HG03439 (cell line): ENCODE measurements at regions not wholly inside any gene's neighbourhood (a gene's known extent, or its start where the extent isn't known, plus 50 kb on each side); places are given as distances from the start of the nearest gene placed in this dataset.
"Not testable (repeated sequence)": the region's sequence is repeated elsewhere in the genome, so short reads cannot be mapped to it uniquely, and the experiment has no call there.

ENCODE experiments used
- ATAC-seq: cut with Tn5 transposase; IDR thresholded peaks from one replicate; pipeline ENCODE4 v1.9.1; 2021; ENCODE audit warnings: mild to moderate bottlenecking, moderate library complexity; ENCODE audit not compliant: unreplicated experiment

GRCh38 chr16:65756163-65756562, 610.3 kb upstream of the CDH5 start:
- no peak for ATAC-seq

DNA sequence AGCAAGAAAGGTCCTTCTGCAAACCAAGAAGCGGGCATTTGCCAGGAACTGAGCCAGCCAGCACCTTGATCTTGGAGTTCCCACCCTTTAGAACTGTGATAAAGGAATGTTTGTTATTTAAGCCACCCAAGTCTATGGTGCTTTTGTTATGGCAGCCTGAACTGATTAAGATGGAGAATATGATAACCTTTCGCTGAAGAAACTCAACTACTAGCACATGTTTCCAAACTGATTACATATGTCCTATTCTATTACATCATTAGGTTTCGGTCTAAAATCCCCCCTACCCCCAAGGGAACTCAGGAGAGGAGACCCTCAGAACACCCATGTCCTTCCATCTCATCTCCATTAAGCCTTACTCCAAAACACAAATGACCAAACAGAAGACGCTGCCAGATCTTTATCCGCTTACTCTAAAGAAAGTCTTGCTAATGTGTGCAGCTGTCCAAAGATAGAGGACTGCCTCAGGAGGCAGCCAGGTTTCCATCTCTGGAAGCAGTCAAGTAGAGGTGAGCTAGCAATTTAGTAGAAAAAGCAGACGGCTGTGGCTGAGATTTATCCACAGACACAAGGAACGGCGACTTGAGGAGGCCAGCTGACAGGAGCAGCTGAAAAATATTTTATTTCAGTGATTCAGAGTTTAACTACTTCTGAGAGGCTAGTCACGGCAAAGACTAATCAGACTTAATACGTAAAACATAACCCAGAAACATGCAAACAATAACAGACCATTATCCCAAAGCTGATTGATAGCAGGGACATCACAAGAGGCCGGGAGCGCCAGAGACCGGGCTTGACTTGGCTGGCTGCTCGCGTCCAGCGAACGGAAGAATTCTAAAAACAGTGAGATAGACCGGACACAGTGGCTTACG, 611.4 kb upstream of the CDH5 start:
- no peak for ATAC-seq

- ATAC-seq, result no peak
These were observed 614.0 kb upstream of the CDH5 start for GRCh38 chr16:65752522-65752844.

DNA sequence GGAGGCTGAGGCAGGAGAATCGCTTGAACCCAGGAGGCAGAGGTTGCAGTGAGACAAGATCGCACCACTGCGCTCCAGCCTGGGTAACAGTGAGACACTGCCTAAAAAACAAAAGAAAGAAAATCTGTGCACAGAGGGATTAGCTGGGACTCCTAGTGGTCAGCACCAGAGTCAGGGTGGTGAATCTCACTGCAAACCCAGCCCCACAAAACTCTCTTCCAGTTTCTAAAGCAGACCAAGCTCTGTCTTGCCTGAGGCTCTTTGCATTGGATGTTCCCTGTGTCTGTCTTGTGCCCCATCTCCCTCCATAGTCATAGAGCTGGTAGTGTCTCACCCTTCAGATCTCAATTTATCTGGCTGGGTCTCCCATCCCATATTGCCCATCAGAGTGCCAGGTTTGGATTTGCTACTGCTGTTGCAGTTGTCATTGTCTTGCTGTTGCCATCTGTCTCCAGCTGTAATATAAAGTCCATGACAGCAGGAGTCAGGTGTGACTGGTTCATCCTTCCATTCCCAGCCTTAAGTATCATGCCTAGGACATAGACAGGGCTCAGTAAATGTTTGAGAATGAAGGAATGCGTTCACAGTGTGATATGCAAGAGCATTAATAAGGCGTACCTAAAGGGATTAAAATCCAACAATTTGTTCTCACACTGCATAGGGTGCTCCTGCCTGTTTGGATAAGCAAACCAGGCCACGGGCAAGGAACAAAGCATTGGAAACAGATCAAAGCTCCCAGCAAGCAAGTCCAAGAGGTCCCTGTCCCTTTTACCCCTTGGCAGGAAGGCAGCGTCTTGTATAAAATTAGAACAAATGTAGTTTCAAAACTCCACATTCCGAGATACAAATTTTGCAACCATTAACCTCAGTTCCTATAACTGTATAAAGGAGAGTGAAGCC, 614.6 kb upstream of the CDH5 start:
- ATAC-seq, result no peak

DNA sequence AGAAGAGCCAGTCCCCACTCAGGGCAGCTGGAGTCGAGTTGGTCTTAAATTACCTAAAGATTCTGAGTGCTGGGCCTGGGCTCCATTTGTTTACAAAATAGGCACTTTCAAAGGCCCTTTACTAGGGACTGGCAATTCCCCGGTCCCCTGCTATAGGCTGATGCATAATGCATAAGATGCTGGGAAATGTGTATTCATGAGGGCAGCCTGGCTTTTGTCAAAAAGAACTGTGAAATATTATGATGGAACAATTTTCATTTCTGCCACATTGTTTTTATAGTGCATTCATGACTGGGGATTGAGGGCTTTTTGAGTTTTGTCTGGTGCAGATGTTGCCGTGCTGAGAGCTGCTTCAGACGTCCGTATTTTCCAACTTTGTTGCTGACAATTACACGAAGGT, 617.0 kb upstream of the CDH5 start:
- no peak for ATAC-seq

- no peak for ATAC-seq
These were observed 619.5 kb upstream of the CDH5 start for GRCh38 chr16:65746941-65747340.

- ATAC-seq, result no peak
These were observed 621.2 kb upstream of the CDH5 start for GRCh38 chr16:65745201-65745708.

- no peak for ATAC-seq
These were observed 622.1 kb upstream of the CDH5 start for GRCh38 chr16:65744401-65744800.

GRCh38 chr16:65743558-65743957, 621.7 kb upstream of the CDH11 start:
- no peak for ATAC-seq

- ATAC-seq, result no peak
These were observed 618.8 kb upstream of the CDH11 start for GRCh38 chr16:65740711-65741110.

- ATAC-seq, result no peak
These were observed 617.7 kb upstream of the CDH11 start for GRCh38 chr16:65739518-65739917.

DNA sequence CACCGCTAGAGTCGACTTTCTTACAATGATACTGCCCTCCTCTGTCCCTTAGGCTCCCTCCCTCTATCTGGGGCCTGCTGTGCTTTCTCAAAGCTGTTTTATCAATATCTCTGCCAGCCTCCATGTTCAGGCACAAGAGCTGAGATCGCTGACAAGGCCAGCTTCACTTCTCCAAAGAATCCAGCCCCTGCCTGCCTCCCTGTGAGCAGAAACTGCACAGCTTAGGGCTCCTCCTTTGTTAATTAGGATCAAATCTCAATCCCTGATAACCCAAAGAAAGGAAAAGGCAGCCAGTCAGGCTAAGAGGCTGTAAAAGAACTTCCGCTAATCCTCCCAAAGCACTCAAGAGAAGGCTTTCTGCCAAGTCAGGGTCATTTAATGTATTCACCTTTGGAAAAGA, 616.0 kb upstream of the CDH11 start:
- no peak for ATAC-seq

DNA sequence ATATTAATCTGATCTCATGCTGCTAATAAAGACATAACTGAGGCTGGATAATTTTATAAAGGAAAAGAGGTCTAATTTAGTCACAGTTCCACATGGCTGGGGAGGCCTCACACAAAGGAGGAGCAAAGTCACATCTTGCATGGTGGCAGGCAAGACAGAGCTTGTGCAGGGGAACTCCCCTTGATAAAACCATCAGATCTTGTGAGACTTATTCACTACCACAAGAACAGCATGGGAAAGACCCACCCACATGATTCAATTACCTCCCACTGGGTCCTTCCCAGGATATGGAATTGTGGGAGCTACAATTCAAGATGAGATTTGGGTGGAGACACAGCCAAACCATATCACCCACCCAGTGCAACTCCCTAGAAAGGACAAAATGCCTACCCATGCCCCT, 613.8 kb upstream of the CDH11 start:
- ATAC-seq, result not testable (repeated sequence)

DNA sequence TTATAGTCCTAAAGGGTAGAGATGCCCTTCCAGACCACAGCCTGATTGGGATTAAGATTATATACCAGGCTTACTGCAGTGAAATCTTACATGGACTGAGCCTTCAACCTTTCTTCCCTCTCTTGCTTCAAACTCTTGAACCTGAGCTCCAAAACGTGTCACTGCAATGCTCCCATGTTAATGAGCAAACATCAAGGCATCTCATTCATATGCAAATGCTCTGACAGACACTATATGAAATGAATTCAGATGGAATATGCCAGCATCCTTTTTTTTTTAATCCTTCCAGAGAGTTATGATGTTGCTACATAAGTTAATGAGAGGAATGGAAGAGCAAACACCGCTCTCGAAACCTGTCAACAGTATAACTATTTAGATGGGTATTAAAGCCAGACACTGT, 611.9 kb upstream of the CDH11 start:
- ATAC-seq, result no peak

GRCh38 chr16:65731833-65732232, 610.0 kb upstream of the CDH11 start:
- no peak for ATAC-seq

DNA sequence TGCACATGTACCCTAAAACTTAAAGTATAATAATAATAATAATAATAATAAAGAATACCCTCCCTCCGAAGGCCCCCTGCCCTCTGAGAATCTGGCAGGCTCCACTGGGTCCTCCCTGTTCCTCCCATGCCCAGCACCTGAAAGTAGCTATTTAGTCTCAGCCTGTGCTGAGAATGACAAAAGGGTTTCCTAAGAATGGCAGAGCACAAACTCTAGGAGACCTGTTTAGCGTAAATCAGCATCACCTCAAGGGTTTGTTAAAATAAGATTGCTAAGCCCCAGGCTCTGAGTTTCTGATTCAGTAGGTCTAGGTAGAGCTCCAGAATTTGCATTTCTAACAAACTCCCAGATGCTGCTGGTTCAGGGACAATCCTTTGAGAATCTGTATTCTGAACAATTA, 606.8 kb upstream of the CDH11 start:
- no peak for ATAC-seq

DNA sequence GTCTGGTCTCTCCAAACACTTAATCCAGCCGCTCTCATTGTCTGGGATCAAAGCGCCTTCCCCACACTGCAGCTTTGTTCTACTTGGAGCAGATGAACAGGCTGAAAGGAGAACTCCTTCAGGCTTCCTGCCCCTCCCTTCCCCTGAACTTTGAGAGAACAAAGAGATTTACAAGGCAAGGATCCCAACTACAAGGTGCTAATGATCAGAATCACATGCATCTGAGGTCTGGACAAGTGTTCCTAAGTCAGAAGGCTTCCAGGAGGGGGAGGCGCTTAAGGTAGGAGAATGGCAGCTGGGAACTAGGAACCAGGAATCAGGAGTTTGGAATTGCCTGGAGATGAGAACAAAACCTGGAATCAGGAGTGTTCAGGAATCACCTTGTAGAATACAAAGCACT, 606.3 kb upstream of the CDH11 start:
- ATAC-seq, result no peak

- ATAC-seq, result no peak
These were observed 605.8 kb upstream of the CDH11 start for GRCh38 chr16:65727534-65728137.

GRCh38 chr16:65725156-65725845, 603.4 kb upstream of the CDH11 start:
- no peak for ATAC-seq

- ATAC-seq, result no peak
These were observed 600.6 kb upstream of the CDH11 start for GRCh38 chr16:65722429-65722828.

- ATAC-seq, result no peak
These were observed 596.0 kb upstream of the CDH11 start for GRCh38 chr16:65717846-65718245.
